ENCODE measurements at regions not wholly inside any gene's neighbourhood (a gene's known extent, or its start where the extent isn't known, plus 50 kb on each side); places are given as distances from the start of the nearest gene placed in this dataset.
A peak's percentile ranks its signal among the peaks of the same experiment; 100 is the strongest.

GRCh38 chr13:59531571-59532091 is 632.1 kb downstream of the DIAPH3 start:
- DNase-seq (ENCODE audit: low spot score) = peak; percentile 87

DNA sequence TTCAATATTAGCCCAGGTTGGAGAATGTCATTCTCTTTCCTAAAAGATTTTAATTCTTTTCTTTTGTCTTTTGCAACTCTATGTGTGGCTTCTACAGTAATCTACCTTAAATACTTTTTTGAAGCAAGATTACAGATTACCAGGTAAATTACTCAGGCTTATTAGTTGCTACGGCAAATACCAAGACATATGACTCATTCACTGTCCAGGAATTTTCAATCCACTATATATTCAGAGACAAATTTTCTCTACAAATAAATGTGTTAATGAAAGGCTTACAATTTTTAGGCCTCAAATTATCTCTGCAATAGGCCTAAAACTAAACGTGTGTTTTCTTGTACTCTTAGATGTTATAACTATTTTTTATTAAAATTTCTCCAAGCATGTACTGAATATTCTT is 631.3 kb downstream of the DIAPH3 start:
- peak; percentile 30 for DNase-seq (ENCODE audit: low spot score)

- DNase-seq (ENCODE audit: low spot score) = peak; percentile 54
These were observed 629.9 kb downstream of the DIAPH3 start for GRCh38 chr13:59533561-59534555.

GRCh38 chr13:59534806-59535205 is 628.9 kb downstream of the DIAPH3 start:
- DNase-seq (ENCODE audit: low spot score) = no peak

DNA sequence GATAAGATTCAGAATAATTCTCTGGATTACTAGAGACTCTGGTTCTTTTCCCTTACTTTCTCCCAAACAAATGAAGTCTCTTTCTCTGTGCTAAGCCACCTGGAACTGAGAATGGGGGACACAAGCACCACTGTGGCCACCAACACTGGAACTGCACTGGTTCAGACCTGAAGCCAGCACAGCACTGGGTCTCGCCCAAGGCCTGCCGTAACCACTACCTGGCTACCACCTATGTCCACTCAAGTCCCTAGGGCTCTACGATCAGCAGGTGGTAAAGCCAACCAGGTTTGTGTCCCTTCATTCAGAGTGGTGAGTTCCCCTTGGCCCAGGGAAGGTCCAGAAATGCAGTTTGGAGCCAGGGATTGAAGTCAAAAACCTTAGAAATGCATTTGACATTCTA is 626.2 kb downstream of the DIAPH3 start:
- DNase-seq (ENCODE audit: low spot score) = no peak

GRCh38 chr13:59538512-59538911 is 625.2 kb downstream of the DIAPH3 start:
- DNase-seq (ENCODE audit: low spot score) = no peak

GRCh38 chr13:59542303-59542702 is 621.4 kb downstream of the DIAPH3 start:
- no peak for DNase-seq (ENCODE audit: low spot score)

GRCh38 chr13:59543418-59543817 is 620.3 kb downstream of the DIAPH3 start:
- DNase-seq (ENCODE audit: low spot score) = no peak

DNA sequence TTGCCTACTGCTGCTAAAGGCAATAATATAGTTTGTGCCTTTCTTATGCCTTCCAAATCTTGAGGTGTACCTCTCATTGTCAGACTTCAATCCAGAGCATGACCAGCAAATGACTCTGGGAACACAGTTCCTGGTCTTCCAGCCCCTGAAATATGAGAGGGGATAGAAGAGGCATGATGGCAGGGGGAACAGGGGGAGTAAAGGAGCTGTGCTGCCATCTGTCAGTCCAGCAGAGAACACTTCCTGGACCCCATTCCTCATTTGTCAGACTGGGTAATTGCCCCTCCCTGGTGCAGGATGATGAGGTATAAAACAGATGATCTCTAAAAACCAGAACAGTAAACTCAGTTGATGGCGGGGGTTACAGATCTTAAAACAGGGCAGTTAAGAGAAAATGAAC is 618.7 kb downstream of the DIAPH3 start:
- DNase-seq (ENCODE audit: low spot score) = no peak

GRCh38 chr13:59546178-59546577 is 617.5 kb downstream of the DIAPH3 start:
- DNase-seq (ENCODE audit: low spot score) = no peak

GRCh38 chr13:59547950-59548349 is 615.8 kb downstream of the DIAPH3 start:
- no peak for DNase-seq (ENCODE audit: low spot score)

- no peak for DNase-seq (ENCODE audit: low spot score)
These were observed 600.8 kb downstream of the DIAPH3 start for GRCh38 chr13:59562924-59563323.

DNA sequence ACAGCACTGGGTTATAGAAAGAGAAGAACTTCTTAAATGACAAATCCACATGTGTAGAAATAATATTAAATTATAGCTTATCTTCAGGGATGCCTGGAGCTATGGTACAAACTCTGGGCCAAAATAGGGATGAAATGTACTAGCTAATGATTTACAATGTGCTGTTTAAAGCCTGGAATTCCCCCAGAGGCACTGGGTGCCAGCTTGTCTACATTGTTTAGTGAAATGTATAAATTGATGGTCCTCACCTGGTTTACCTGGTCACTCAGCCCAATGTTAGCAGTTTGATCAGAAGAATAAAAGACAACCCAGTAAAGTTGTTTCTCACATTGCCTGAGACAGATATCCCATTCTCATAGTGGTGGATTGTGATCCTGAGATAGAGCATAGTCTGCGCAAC is 597.2 kb downstream of the DIAPH3 start:
- DNase-seq (ENCODE audit: low spot score) = no peak

DNA sequence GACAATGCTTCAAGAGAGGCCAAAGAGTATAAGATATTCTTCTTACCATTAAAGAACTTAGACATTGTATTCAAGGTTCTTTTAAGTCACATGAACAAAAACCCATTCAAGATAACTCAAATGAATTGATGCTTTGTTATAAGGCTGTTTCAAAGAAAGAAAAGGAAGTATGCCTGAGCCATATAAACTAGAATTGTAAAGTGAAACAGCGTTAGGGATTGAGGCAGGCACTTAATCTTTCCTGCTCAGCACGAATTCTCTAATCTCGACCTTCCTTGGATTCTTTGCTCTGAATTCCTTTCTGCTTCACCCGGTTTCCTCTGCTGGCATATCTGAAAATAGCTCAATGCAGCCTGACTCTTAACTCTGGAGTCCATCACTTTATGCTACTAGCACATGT is 595.4 kb downstream of the DIAPH3 start:
- no peak for DNase-seq (ENCODE audit: low spot score)

- no peak for DNase-seq (ENCODE audit: low spot score)
These were observed 593.5 kb downstream of the DIAPH3 start for GRCh38 chr13:59570204-59570603.

- DNase-seq (ENCODE audit: low spot score) = no peak
These were observed 579.6 kb downstream of the DIAPH3 start for GRCh38 chr13:59584101-59584500.

DNA sequence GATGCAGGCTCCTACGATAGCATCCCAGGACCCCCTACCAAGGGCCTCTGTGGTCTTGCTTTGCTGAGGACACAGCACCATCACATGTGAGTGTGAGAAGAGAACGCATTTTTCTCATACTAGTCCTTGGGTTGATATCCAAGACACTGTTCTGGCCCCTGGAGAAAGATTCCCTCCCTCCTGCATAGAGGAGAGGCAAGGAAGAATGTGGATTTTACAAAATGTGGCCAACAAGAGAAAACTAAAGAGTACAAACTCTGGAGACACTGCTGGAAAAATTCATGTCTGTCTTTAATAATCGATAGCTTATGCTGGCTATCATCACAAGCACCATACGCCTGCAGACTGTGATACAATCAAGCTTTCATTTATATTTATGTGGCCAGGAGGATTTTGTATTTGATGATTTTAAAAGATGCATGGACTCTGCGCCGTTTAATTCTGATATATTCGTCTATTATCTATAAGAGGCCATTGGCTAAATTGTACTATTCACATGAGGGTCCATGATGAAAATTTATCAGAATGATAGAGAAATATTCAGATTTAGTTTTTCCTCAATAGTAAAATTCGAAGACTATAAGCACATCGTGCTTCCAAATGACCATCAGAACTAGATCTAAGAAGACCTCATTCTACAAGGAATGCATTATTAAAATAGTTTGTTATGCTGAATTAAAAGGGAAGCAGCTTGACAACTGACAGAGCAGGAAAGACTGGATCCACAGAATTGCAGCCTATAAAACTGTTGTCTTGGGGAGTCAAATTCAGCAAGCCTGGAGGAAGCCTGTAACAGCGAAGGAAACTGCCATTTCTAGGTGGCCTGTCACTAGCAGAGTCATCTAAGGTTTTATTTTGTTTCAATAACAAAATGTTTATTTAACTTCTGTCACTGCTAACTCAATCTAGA is 578.7 kb downstream of the DIAPH3 start:
- no peak for DNase-seq (ENCODE audit: low spot score)

GRCh38 chr13:59587030-59587429 is 576.7 kb downstream of the DIAPH3 start:
- no peak for DNase-seq (ENCODE audit: low spot score)

GRCh38 chr13:59587971-59588716 is 575.6 kb downstream of the DIAPH3 start:
- DNase-seq (ENCODE audit: low spot score) = no peak

DNA sequence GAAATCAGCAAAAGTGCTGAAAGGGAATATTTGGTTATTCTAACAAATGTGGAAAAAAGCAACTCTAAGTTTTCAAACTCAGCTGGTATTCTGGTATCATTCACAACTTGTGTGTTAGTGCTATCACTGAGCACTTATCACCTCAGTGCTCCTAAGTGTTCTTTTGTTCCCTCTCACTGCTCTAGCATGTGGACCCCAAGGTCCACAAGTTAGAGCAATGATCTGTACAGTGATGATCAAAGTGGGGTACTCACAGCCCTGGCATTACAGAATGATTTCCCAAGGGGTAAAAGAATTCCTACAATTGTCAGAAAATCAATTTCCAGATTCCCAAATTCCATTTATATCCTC is 575.0 kb downstream of the DIAPH3 start:
- no peak for DNase-seq (ENCODE audit: low spot score)

GRCh38 chr13:59601993-59602392 is 561.7 kb downstream of the DIAPH3 start:
- no peak for DNase-seq (ENCODE audit: low spot score)

Measured in HT-29 (cell line).